ENCODE measurements at regions not wholly inside any gene's neighbourhood (a gene's known extent, or its start where the extent isn't known, plus 50 kb on each side); places are given as distances from the start of the nearest gene placed in this dataset.
"Not testable (repeated sequence)": the region's sequence is repeated elsewhere in the genome, so short reads cannot be mapped to it uniquely, and the experiment has no call there.

DNA sequence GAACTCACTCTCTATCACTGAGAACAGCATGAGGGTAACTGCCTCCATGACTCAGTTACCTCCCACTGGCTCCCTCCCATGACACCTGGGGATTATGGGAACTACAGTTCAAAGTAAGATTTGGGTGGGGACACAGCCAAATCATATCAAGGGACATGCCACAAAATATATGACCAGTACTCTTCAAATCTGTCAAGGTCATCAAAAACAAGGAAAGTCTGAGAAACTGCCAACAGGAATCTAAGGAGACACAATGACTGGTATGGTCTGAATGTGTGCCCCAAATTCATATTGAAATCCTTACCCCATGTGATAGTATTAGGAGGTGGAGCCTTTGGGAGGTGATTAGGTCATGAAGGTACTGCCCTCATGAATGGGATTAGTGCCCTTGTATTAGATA lies 258.8 kb downstream of the TPBG start:
- Histone ChIP-seq H3K4me1 (no peaks in the 10 kb centered on the region), H3K4me3 (no peak overlapping the region), H3K9me3 (no peaks in the 10 kb centered on the region), H3K27me3 (no peaks in the 10 kb centered on the region), H3K27ac (no peak overlapping the region), H3K36me3 (no peaks in the 10 kb centered on the region)
- intact Hi-C loops (cut with DNase I; ENCODE audit: low total_unique reads): no loop called here
- TF ChIP-seq CTCF (IDR thresholded peaks at IDR 0.05): no peak
- no peak for DNase-seq

- no peaks in the 10 kb centered on the region for H3K9me3 ChIP-seq
- no peak for DNase-seq
- intact Hi-C loops (cut with DNase I; ENCODE audit: low total_unique reads): no loop called here
- H3K4me3 ChIP-seq: no peak overlapping the region
- H3K27me3 ChIP-seq: no peaks in the 10 kb centered on the region
- no peak overlapping the region for H3K27ac ChIP-seq
- no peak for TF ChIP-seq CTCF (IDR thresholded peaks at IDR 0.05)
- H3K4me1 ChIP-seq: no peaks in the 10 kb centered on the region
- no peaks in the 10 kb centered on the region for H3K36me3 ChIP-seq
Observed at GRCh38 chr6:82624251-82624650, 260.6 kb downstream of the TPBG start.

- H3K9me3 ChIP-seq; H3K4me1 ChIP-seq; DNase-seq; intact Hi-C loops (cut with DNase I; ENCODE audit: low total_unique reads); H3K4me3 ChIP-seq; H3K27ac ChIP-seq; H3K27me3 ChIP-seq; H3K36me3 ChIP-seq: not testable (repeated sequence)
Observed at GRCh38 chr6:82626946-82627345, 263.3 kb downstream of the TPBG start.

DNA sequence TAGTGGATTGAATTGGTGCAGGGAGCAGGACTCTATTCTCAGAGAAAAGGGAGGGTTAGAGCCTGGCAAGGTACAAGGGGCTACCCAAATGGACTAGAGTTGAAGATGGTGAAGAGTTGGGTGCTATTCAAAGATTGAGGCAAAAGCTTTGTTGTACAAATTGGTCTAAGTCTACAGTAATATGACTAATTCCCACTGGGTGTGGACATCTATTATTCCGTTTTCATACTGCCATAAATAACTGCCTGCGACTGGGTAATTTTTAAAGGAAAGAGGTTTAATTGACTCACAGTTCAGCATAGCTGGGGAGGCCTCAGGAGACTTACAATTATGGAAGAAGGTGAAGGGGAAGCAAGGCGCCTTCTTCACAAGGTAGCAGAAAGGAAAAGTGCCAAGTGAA lies 266.3 kb downstream of the TPBG start:
- Histone ChIP-seq H3K36me3 (no peaks in the 10 kb centered on the region), H3K9me3 (no peaks in the 10 kb centered on the region), H3K27ac (no peak overlapping the region), H3K4me1 (no peaks in the 10 kb centered on the region), H3K4me3 (no peak overlapping the region), H3K27me3 (no peaks in the 10 kb centered on the region)
- no peak for TF ChIP-seq CTCF (IDR thresholded peaks at IDR 0.05)
- DNase-seq: no peak
- intact Hi-C loops (cut with DNase I; ENCODE audit: low total_unique reads): no loop called here

GRCh38 chr6:82641677-82642076 lies 278.1 kb downstream of the TPBG start:
- Histone ChIP-seq H3K4me1 (no peaks in the 10 kb centered on the region), H3K4me3 (no peak overlapping the region), H3K27ac (no peak overlapping the region), H3K27me3 (no peaks in the 10 kb centered on the region), H3K36me3 (no peaks in the 10 kb centered on the region), H3K9me3 (no peaks in the 10 kb centered on the region)
- intact Hi-C loops (cut with DNase I; ENCODE audit: low total_unique reads): no loop called here
- DNase-seq: no peak
- no peak for TF ChIP-seq CTCF (IDR thresholded peaks at IDR 0.05)

DNA sequence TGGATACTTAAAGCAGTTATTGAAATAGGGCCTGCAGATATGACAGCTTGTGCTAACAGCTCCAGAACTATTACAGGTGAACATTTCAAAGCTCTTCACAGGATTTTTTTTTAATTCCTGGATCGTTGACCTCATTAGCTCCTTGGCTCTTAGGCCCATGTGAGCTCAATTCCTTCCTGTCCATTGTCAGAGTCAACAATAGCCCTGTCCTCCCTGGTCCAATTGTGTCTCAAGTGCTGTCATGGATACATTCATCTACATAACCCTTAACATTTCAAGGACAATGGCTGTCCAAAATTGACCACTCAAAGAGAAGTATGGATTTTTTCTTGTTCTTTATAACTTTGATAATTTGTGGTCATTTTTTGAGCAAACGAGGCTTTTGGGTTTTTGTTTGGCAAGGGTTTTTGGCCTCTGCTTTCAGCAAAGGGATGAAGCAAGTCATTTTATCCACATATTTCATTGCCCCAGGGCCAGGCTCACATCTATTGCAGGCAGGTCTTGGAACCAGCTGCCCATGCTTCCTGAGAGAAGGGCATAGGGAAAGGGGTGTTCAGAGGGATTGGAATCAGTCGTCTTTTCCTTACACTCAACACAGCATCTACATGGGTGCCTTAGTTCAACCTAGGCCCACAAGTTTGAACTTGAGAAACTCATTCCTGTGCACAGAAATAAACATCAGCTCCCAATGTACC lies 282.1 kb downstream of the TPBG start:
- H3K4me3 ChIP-seq: no peak overlapping the region
- intact Hi-C loops (cut with DNase I; ENCODE audit: low total_unique reads): no loop called here
- H3K36me3 ChIP-seq: no peaks in the 10 kb centered on the region
- H3K9me3 ChIP-seq: no peaks in the 10 kb centered on the region
- no peak overlapping the region for H3K27ac ChIP-seq
- no peak for DNase-seq
- no peaks in the 10 kb centered on the region for H3K4me1 ChIP-seq
- no peaks in the 10 kb centered on the region for H3K27me3 ChIP-seq
- no peak for TF ChIP-seq CTCF (IDR thresholded peaks at IDR 0.05)

All from tibial artery (tissue), 4 donors.